ENCODE measurements at regions not wholly inside any gene's neighbourhood (a gene's known extent, or its start where the extent isn't known, plus 50 kb on each side); places are given as distances from the start of the nearest gene placed in this dataset.

GRCh38 chr14:86815341-86815740 is 1177.6 kb downstream of the GALC start:
- Histone ChIP-seq H3K79me2 (ENCODE audit: insufficient read depth, low read length) (no peaks in the 10 kb centered on the region), H3K36me3 (ENCODE audit: insufficient read depth, low read length) (no peaks in the 10 kb centered on the region), H3K27me3 (ENCODE audit: insufficient read depth, low read length, poor library complexity) (no peaks in the 10 kb centered on the region), H3K4me2 (ENCODE audit: insufficient read depth, low read length) (no peak overlapping the region), H4K20me1 (ENCODE audit: insufficient read depth, low read length) (no peaks in the 10 kb centered on the region), H3K9me3 (ENCODE audit: insufficient read depth, low read length, severe bottlenecking) (no peaks in the 10 kb centered on the region), H3K4me1 (ENCODE audit: insufficient read depth, low read length) (no peaks in the 10 kb centered on the region), H3K27ac (ENCODE audit: low read length) (no peak overlapping the region), H3K4me3 (ENCODE audit: low read depth in 1 of 2, low read length in 2 of 2) (no peak overlapping the region), H2AFZ (ENCODE audit: low read depth, low read length) (no peak overlapping the region), H3K9ac (ENCODE audit: low read depth, low read length) (no peak overlapping the region)
- TF ChIP-seq EZH2 (IDR thresholded peaks at IDR 0.05; ENCODE audit: borderline replicate concordance, low read depth, low read length, severe bottlenecking) (no peak), CTCF (IDR thresholded peaks at IDR 0.05; ENCODE audit: borderline replicate concordance, extremely low read depth, low read length, poor library complexity, severe bottlenecking) (no peak)
- no peak for ATAC-seq (ENCODE audit: insufficient read depth, low read depth)
- DNase-seq: no peak

- no peak overlapping the region for H2AFZ ChIP-seq (ENCODE audit: low read depth, low read length)
- DNase-seq: no peak
- no peaks in the 10 kb centered on the region for H3K79me2 ChIP-seq (ENCODE audit: insufficient read depth, low read length)
- no peaks in the 10 kb centered on the region for H3K36me3 ChIP-seq (ENCODE audit: insufficient read depth, low read length)
- no peaks in the 10 kb centered on the region for H4K20me1 ChIP-seq (ENCODE audit: insufficient read depth, low read length)
- H3K27me3 ChIP-seq (ENCODE audit: insufficient read depth, low read length, poor library complexity): no peaks in the 10 kb centered on the region
- H3K4me2 ChIP-seq (ENCODE audit: insufficient read depth, low read length): no peak overlapping the region
- H3K4me3 ChIP-seq (ENCODE audit: low read depth in 1 of 2, low read length in 2 of 2): no peak overlapping the region
- H3K27ac ChIP-seq (ENCODE audit: low read length): no peak overlapping the region
- TF ChIP-seq EZH2 (IDR thresholded peaks at IDR 0.05; ENCODE audit: borderline replicate concordance, low read depth, low read length, severe bottlenecking) (no peak), CTCF (IDR thresholded peaks at IDR 0.05; ENCODE audit: borderline replicate concordance, extremely low read depth, low read length, poor library complexity, severe bottlenecking) (no peak)
- no peak for ATAC-seq (ENCODE audit: insufficient read depth, low read depth)
- H3K4me1 ChIP-seq (ENCODE audit: insufficient read depth, low read length): no peaks in the 10 kb centered on the region
- H3K9ac ChIP-seq (ENCODE audit: low read depth, low read length): no peak overlapping the region
- no peaks in the 10 kb centered on the region for H3K9me3 ChIP-seq (ENCODE audit: insufficient read depth, low read length, severe bottlenecking)
Measured at GRCh38 chr14:86802726-86803125, 1190.3 kb downstream of the GALC start.

DNA sequence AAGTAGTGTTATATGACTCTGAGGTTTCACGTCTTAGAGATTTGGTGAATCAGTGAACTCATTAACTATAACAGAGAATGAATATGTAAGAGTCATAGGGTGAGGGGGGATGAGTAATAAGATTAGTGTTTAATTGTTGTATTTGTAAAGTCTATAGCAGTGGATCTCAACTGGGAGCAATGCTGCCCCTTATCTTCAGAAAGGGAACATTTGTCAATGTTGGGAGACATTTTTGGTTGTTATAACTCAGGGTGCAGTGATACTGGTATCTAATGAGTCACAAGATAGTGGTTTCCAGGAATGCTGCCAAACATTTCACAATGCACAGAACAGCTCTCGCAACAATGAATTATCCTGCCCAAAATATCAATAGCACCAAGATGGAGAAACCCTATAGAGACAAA is 1193.7 kb downstream of the GALC start:
- TF ChIP-seq EZH2 (IDR thresholded peaks at IDR 0.05; ENCODE audit: borderline replicate concordance, low read depth, low read length, severe bottlenecking) (no peak), CTCF (IDR thresholded peaks at IDR 0.05; ENCODE audit: borderline replicate concordance, extremely low read depth, low read length, poor library complexity, severe bottlenecking) (no peak)
- H3K9me3 ChIP-seq (ENCODE audit: insufficient read depth, low read length, severe bottlenecking): no peaks in the 10 kb centered on the region
- no peak overlapping the region for H3K4me3 ChIP-seq (ENCODE audit: low read depth in 1 of 2, low read length in 2 of 2)
- no peak overlapping the region for H3K27ac ChIP-seq (ENCODE audit: low read length)
- H2AFZ ChIP-seq (ENCODE audit: low read depth, low read length): no peak overlapping the region
- no peak overlapping the region for H3K4me2 ChIP-seq (ENCODE audit: insufficient read depth, low read length)
- no peaks in the 10 kb centered on the region for H3K27me3 ChIP-seq (ENCODE audit: insufficient read depth, low read length, poor library complexity)
- no peaks in the 10 kb centered on the region for H3K4me1 ChIP-seq (ENCODE audit: insufficient read depth, low read length)
- H4K20me1 ChIP-seq (ENCODE audit: insufficient read depth, low read length): no peaks in the 10 kb centered on the region
- no peaks in the 10 kb centered on the region for H3K79me2 ChIP-seq (ENCODE audit: insufficient read depth, low read length)
- H3K9ac ChIP-seq (ENCODE audit: low read depth, low read length): no peak overlapping the region
- DNase-seq (no peak), ATAC-seq (ENCODE audit: insufficient read depth, low read depth) (no peak)
- no peaks in the 10 kb centered on the region for H3K36me3 ChIP-seq (ENCODE audit: insufficient read depth, low read length)

GRCh38 chr14:86798330-86798729 is 1194.7 kb downstream of the GALC start:
- no peak for ATAC-seq (ENCODE audit: insufficient read depth, low read depth)
- no peak for DNase-seq

More at GRCh38 chr14:86798330-86798729, 1194.7 kb downstream of the GALC start:
- no peaks in the 10 kb centered on the region for H4K20me1 ChIP-seq (ENCODE audit: insufficient read depth, low read length)
- H3K27me3 ChIP-seq (ENCODE audit: insufficient read depth, low read length, poor library complexity): no peaks in the 10 kb centered on the region
- no peaks in the 10 kb centered on the region for H3K4me1 ChIP-seq (ENCODE audit: insufficient read depth, low read length)
- H3K9ac ChIP-seq (ENCODE audit: low read depth, low read length): no peak overlapping the region
- H3K9me3 ChIP-seq (ENCODE audit: insufficient read depth, low read length, severe bottlenecking): no peaks in the 10 kb centered on the region
- no peak overlapping the region for H2AFZ ChIP-seq (ENCODE audit: low read depth, low read length)
- H3K4me3 ChIP-seq (ENCODE audit: low read depth in 1 of 2, low read length in 2 of 2): no peak overlapping the region
- no peaks in the 10 kb centered on the region for H3K36me3 ChIP-seq (ENCODE audit: insufficient read depth, low read length)
- TF ChIP-seq EZH2 (IDR thresholded peaks at IDR 0.05; ENCODE audit: borderline replicate concordance, low read depth, low read length, severe bottlenecking): no peak
- TF ChIP-seq CTCF (IDR thresholded peaks at IDR 0.05; ENCODE audit: borderline replicate concordance, extremely low read depth, low read length, poor library complexity, severe bottlenecking): no peak
- no peak overlapping the region for H3K27ac ChIP-seq (ENCODE audit: low read length)
- no peak overlapping the region for H3K4me2 ChIP-seq (ENCODE audit: insufficient read depth, low read length)
- no peaks in the 10 kb centered on the region for H3K79me2 ChIP-seq (ENCODE audit: insufficient read depth, low read length)
